ENCODE measurements at regions not wholly inside any gene's neighbourhood (a gene's known extent, or its start where the extent isn't known, plus 50 kb on each side); places are given as distances from the start of the nearest gene placed in this dataset.

DNA sequence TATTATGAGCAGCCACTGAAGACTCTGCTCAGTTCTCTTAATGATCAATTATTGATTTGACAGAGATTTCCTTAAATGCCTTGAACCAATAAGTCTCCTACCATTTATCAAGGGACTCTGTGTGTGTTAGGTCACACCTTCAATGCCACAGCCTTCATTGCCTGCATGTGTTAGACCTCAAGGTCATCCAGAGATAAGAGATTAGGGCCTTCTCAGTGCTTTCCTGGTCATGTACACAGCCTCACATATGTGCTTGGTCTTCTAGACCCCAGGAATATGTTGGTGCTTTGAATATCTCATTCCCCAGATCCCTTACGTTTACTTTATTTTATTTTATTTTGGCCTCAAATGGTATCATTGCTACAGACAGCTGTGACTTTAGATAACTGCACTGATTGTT is 93.0 kb upstream of the CTAGE1 start:
- TF ChIP-seq, protein P1, sequence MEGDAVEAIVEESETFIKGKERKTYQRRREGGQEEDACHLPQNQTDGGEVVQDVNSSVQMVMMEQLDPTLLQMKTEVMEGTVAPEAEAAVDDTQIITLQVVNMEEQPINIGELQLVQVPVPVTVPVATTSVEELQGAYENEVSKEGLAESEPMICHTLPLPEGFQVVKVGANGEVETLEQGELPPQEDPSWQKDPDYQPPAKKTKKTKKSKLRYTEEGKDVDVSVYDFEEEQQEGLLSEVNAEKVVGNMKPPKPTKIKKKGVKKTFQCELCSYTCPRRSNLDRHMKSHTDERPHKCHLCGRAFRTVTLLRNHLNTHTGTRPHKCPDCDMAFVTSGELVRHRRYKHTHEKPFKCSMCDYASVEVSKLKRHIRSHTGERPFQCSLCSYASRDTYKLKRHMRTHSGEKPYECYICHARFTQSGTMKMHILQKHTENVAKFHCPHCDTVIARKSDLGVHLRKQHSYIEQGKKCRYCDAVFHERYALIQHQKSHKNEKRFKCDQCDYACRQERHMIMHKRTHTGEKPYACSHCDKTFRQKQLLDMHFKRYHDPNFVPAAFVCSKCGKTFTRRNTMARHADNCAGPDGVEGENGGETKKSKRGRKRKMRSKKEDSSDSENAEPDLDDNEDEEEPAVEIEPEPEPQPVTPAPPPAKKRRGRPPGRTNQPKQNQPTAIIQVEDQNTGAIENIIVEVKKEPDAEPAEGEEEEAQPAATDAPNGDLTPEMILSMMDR (IDR thresholded peaks at IDR 0.05), result no peak
- Mint-ChIP-seq H3K27ac (no peak overlapping the region), H3K9me3 (peaks cover 0 to 11% (median 4%) of the 10 kb centered on the region in 7 donors)

DNA sequence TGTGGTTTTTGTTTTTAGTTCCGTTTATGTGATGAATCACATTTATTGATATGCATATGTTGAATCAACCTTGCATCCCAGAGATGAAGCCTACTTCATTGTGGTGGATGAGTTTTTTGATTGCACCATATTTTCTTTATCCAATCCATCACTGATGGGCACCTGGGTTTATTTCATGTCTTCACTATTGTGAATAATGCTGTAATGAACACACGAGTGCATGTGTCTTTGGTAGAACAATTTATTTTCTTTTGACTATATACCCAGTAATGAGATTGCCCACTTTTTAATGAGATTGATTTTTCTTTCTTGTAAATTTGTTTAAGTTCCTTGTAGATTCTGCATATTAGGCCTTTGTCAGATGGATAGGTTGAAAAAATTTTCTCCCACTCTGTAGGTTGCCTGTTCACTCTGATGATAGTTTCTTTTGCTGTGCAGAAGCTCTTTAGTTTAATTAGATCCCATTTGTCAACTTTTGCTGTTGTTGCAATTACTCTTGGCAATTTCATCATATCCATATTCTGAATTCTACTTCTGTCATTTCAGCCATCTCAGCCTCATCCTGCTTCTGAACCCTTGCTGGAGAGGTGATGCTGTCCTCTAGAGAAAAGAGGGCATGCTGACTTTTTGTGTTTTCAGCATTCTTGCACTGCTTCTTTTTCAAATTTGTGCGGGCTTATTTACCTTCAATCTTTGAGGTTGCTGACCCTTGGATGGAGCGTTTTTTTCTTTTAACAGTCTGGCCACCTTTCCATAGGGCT is 96.2 kb upstream of the CTAGE1 start:
- Histone ChIP-seq H2AFZ (ENCODE audit: insufficient read depth, low read depth, low read length, poor library complexity, severe bottlenecking) (no peak overlapping the region), H3K27me3 (ENCODE audit: control insufficient read depth in 2 of 2, insufficient read depth in 2 of 2, low read length in 2 of 2) (no peaks in the 10 kb centered on the region), H3K9me3 (replicated peaks in 1 of 2; ENCODE audit: control insufficient read depth in 1 of 2, insufficient read depth in 1 of 2, low read length in 2 of 2) (peaks cover 0 to 11% of the 10 kb centered on the region in 2 donors), H3K4me1 (ENCODE audit: control insufficient read depth in 1 of 2, insufficient read depth in 2 of 2, low read length in 2 of 2) (no peaks in the 10 kb centered on the region), H3K9ac (ENCODE audit: insufficient read depth, low read length, poor library complexity, severe bottlenecking) (no peak overlapping the region), H4K20me1 (ENCODE audit: insufficient read depth, low read length) (no peaks in the 10 kb centered on the region), H3K79me2 (ENCODE audit: insufficient read depth, low read length) (no peaks in the 10 kb centered on the region), H3K36me3 (replicated peaks in 1 of 2; ENCODE audit: control insufficient read depth in 1 of 2, insufficient read depth in 2 of 2, low read length in 2 of 2) (no peaks in the 10 kb centered on the region), H3K4me3 (replicated peaks in 1 of 3; ENCODE audit: low read depth in 2 of 3, low read length in 3 of 3) (no peak overlapping the region), H3K27ac (ENCODE audit: low read depth in 1 of 2, low read length in 2 of 2) (no peak overlapping the region), H3K4me2 (replicated peaks; ENCODE audit: extremely low read depth, low read length, poor library complexity, severe bottlenecking) (no peak overlapping the region)
- Mint-ChIP-seq H3K27me3 (ENCODE audit: low read depth in 3 of 3) (peaks cover 0 to 1% (median 0%) of the 10 kb centered on the region in 3 donors), H3K4me1 (no peaks in the 10 kb centered on the region), H3K36me3 (no peaks in the 10 kb centered on the region), H3K27ac (no peak overlapping the region), H3K4me3 (no peak overlapping the region), H3K9me3 (peaks cover 0 to 12% (median 2%) of the 10 kb centered on the region in 7 donors)
- DNase-seq, result no peak
- no CpG with 5 or more reads among the region's 4 CpGs for WGBS (ENCODE audit: insufficient coverage)
- intact Hi-C loops (cut with micrococcal nuclease), result no loop called here
- TF ChIP-seq, protein P1 (IDR thresholded peaks at IDR 0.05), result no peak

More for the DNA sequence above, 93.0 kb upstream of the CTAGE1 start:
- no peaks in the 10 kb centered on the region for H3K4me1 ChIP-seq (ENCODE audit: control insufficient read depth in 1 of 2, insufficient read depth in 2 of 2, low read length in 2 of 2)
- H3K4me2 ChIP-seq (replicated peaks; ENCODE audit: extremely low read depth, low read length, poor library complexity, severe bottlenecking), result no peak overlapping the region
- Mint-ChIP-seq H3K27me3 (ENCODE audit: low read depth in 3 of 3) (peaks cover 1 to 3% (median 1%) of the 10 kb centered on the region in 3 donors), H3K4me3 (no peak overlapping the region), H3K36me3 (no peaks in the 10 kb centered on the region), H3K4me1 (no peaks in the 10 kb centered on the region)
- no CpG with 5 or more reads among the region's 1 CpG for WGBS (ENCODE audit: insufficient coverage)
- peaks cover 0 to 9% of the 10 kb centered on the region in 2 donors for H3K9me3 ChIP-seq (replicated peaks in 1 of 2; ENCODE audit: control insufficient read depth in 1 of 2, insufficient read depth in 1 of 2, low read length in 2 of 2)
- no peaks in the 10 kb centered on the region for H3K36me3 ChIP-seq (replicated peaks in 1 of 2; ENCODE audit: control insufficient read depth in 1 of 2, insufficient read depth in 2 of 2, low read length in 2 of 2)
- intact Hi-C loops (cut with micrococcal nuclease), result no loop called here
- H3K4me3 ChIP-seq (replicated peaks in 1 of 3; ENCODE audit: low read depth in 2 of 3, low read length in 3 of 3), result no peak overlapping the region
- no peak overlapping the region for H3K9ac ChIP-seq (ENCODE audit: insufficient read depth, low read length, poor library complexity, severe bottlenecking)
- H3K79me2 ChIP-seq (ENCODE audit: insufficient read depth, low read length), result no peaks in the 10 kb centered on the region
- H2AFZ ChIP-seq (ENCODE audit: insufficient read depth, low read depth, low read length, poor library complexity, severe bottlenecking), result no peak overlapping the region
- H4K20me1 ChIP-seq (ENCODE audit: insufficient read depth, low read length), result no peaks in the 10 kb centered on the region
- DNase-seq, result no peak
- H3K27ac ChIP-seq (ENCODE audit: low read depth in 1 of 2, low read length in 2 of 2), result no peak overlapping the region
- H3K27me3 ChIP-seq (ENCODE audit: control insufficient read depth in 2 of 2, insufficient read depth in 2 of 2, low read length in 2 of 2), result no peaks in the 10 kb centered on the region

All from CD14-positive monocyte (primary cell).